ENCODE measurements at regions not wholly inside any gene's neighbourhood (a gene's known extent, or its start where the extent isn't known, plus 50 kb on each side); places are given as distances from the start of the nearest gene placed in this dataset.
"Not testable (repeated sequence)": the region's sequence is repeated elsewhere in the genome, so short reads cannot be mapped to it uniquely, and the experiment has no call there.

DNA sequence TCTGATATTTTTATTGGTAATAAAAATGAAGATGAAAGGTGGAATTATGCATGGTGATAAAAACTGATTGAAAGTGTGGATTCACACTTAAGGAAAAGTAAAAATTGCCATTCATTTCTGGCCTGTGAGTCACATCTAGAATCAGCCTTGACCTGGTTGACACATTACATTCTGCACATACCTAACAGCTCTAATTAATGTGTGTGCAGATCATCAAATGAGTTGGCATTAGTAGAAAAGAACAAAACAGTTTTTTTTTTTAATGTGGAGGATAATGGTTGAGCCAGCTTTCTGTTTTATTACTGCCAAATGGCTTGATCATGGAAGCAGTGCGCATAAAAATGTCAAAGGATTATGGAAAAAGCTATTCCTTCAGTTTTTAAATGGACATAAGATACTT lies 142.6 kb upstream of the TMEM196 start:
- TF ChIP-seq GATA1 (IDR thresholded peaks at IDR 0.05; ENCODE audit: low read depth, low read length) (no peak), POLR2A (IDR thresholded peaks at IDR 0.05; ENCODE audit: low read length) (no peak)
- DNase-seq, result no peak

DNA sequence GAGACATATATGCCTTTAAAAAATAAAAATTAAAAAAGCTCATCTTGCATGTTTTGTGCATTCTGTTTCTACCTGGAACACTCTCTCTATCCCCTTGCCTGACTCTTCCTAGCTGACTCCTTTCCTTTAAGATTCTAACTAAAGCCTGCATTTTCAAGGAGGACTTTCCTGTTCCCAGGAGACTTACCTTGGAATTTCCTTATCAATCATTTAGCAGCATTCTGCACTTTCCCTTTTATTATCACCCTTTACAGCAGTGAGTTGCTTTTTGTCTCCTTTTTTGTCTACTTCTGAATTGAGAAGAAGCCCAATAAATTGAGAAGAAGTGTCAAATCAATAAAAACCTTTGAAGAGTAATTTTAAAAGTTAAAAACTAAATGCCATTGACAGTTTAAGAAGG lies 142.2 kb upstream of the TMEM196 start:
- no peak for DNase-seq
- TF ChIP-seq GATA1 (IDR thresholded peaks at IDR 0.05; ENCODE audit: low read depth, low read length) (no peak), POLR2A (IDR thresholded peaks at IDR 0.05; ENCODE audit: low read length) (no peak)

DNA sequence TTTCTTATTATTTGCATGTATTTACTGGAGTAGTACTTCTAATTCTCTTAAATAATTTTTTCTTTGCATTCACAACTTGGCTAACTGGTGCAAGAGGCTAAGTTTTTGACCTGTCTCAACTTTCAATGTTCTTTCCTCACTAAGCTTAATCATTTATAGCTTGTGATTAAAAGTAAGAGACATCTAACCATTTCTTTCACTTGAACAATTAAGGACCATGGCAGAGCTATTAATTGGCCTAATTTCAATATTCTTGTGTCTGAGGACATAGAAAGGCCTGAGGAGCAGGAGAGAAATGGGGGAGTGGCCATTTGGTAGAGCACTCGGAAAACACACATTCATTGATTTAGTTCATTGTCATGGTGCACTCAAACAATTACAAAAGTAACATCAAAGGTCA lies 141.4 kb upstream of the TMEM196 start:
- no peak for TF ChIP-seq GATA1 (IDR thresholded peaks at IDR 0.05; ENCODE audit: low read depth, low read length)
- TF ChIP-seq POLR2A (IDR thresholded peaks at IDR 0.05; ENCODE audit: low read length), result no peak
- no peak for DNase-seq

DNA sequence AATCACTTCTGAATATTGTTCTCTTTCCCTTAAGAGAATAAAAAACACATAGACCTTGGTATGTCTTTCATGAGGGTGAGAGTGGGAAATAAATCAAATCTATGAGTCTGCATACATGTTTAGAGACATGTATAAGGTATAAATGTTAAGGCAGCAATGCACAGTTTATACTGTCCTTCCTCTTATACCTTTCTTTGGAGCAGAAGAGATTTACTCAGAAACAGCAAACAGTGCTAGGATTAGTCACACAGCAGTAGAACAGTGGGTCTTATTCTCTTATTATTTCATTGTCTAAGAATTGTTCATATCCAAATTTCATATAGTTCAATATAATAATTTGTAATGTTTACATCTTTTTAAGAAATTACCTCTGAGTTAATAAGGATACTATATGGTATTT lies 126.7 kb upstream of the TMEM196 start:
- no peak for TF ChIP-seq GATA1 (IDR thresholded peaks at IDR 0.05; ENCODE audit: low read depth, low read length)
- no peak for TF ChIP-seq POLR2A (IDR thresholded peaks at IDR 0.05; ENCODE audit: low read length)
- no peak for DNase-seq

DNA sequence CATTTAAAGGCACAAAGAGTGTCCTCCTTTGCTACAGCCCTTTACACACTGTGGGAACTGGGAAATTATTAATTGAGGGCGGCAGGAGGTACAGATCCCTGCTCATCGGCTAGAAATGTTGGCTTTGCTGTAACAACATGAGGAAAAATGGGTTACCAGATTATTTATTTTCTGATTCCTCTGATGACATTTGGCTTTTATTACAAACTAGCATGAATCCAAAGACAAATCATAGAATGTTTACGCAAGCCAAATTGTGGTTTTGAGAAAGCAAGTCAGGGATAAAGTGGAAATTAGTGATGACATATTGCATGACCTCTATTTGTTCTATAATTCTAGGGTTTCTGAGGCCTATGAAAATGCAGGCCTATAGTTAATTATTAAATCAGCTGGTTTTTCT lies 126.1 kb upstream of the TMEM196 start:
- TF ChIP-seq POLR2A (IDR thresholded peaks at IDR 0.05; ENCODE audit: low read length) (no peak), GATA1 (IDR thresholded peaks at IDR 0.05; ENCODE audit: low read depth, low read length) (no peak)
- DNase-seq, result no peak

DNA sequence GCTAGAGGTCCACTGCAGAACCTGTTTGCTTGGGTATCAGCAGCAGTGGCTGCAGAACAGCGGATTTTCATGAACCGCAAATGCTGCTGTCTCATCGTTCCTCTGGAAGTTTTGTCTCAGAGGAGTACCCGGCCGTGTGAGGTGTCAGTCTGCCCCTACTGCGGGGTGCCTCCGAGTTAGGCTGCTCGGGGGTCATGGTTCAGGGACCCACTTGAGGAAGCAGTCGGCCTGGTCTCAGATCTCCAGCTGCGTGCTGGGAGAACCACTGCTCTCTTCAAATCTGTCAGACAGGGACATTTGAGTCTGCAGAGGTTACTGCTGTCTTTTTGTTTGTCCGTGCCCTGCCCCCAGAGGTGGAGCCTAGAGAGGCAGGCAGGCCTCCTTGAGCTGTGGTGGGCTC lies 109.5 kb upstream of the TMEM196 start:
- not testable (repeated sequence) for DNase-seq

DNA sequence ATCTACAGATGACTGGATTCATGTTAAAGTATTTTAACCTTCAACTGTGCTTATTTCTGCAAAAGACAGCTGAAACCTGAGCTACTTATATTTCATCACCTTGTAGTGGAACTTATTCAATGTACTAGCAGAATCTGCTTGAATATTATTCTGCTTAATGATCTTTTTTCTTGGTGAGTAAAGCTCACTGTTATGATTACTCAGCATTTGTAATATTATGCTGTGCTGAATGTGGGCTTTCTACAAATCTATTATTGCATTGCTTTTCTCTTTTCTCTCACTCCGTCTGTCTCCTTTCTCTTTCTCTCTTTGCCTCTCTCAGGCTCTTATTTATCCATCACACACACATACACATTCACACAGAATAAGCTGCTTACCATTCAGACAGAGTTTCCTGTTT lies 98.7 kb upstream of the TMEM196 start:
- no peak for DNase-seq
- no peak for TF ChIP-seq POLR2A (IDR thresholded peaks at IDR 0.05; ENCODE audit: low read length)
- TF ChIP-seq GATA1 (IDR thresholded peaks at IDR 0.05; ENCODE audit: low read depth, low read length), result no peak

DNA sequence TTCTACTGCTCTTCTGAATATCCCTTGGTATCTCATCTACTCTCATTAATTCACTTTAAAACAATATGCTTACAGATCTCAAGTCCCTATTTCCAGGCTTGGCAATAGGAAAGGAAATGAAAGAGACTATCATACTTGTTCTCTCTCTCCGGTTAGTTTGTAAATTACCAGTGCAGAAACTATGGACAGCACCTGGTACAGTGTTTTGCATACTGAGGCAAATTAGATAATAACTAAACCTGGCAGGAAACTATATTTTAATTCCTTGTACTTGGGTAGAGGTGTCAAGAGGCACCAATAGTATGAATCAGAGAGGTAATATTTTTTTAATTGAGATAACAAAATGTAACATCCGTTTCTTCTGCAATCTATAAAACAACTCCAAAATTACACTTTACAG lies 97.7 kb upstream of the TMEM196 start:
- DNase-seq, result no peak
- no peak for TF ChIP-seq GATA1 (IDR thresholded peaks at IDR 0.05; ENCODE audit: low read depth, low read length)
- no peak for TF ChIP-seq POLR2A (IDR thresholded peaks at IDR 0.05; ENCODE audit: low read length)

DNA sequence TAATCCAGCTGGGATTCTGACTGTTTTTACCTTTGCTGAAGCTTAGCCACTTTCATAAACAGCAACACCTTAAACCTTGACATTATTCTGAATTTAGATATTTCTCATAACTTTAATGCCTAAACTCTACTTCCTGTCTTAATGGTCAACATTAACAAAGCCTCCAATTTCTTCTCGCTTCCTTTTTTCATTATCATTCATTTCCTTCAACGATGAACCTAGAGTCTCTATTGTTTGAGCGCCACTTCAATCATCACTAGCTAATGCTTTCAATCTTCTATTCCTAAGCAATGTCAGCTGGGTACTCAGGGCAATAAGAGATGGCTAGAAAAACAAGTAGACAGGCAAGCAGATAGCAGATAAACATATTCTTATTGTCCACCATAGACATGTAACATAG lies 96.6 kb upstream of the TMEM196 start:
- no peak for DNase-seq
- no peak for TF ChIP-seq POLR2A (IDR thresholded peaks at IDR 0.05; ENCODE audit: low read length)
- TF ChIP-seq GATA1 (IDR thresholded peaks at IDR 0.05; ENCODE audit: low read depth, low read length), result no peak

DNA sequence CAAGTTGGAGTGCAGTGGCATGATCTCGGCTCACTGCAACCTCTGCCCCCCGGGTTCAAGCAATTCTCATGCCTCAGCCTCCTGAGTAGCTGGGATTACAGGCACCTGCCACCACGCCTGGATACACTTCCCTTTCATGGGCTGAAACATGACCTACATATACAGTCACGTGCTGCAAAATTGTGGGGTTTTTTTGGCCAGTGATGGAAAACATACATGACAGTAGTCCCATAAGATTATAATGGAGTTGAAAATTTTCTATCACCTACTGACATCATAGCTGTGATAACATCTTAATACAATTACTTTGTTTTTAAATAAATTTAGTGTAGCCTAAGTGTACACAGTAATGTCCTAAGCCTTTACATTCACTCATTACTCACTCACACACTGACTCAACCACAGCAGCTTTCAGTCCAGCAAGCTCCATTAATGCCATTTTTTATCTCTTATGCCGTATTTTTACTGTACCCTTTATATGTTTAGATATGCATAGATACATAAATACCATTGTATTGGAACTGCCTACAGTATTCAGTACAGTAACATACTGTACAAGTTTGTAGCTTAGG lies 79.9 kb upstream of the TMEM196 start:
- TF ChIP-seq POLR2A (IDR thresholded peaks at IDR 0.05; ENCODE audit: low read length) (no peak), GATA1 (IDR thresholded peaks at IDR 0.05; ENCODE audit: low read depth, low read length) (no peak)
- no peak for DNase-seq

DNA sequence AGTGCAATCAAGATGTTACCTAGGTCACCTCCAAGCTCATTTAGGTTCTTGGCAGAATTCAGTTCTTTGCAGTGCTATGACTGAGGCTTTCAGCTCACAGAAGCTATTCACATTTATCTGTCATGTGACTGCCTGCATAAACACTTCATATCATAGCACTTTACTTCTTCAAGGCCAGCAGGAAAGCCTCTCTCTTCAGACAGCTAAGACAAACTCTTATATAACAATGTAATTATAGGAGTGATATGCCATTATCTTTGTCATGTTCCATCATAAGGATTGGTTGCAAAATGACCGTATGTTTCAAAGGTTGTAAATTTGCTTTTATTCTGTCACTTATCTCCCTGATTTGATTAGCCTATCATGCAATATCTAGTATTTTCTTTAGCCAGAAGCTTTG lies 78.8 kb upstream of the TMEM196 start:
- no peak for TF ChIP-seq POLR2A (IDR thresholded peaks at IDR 0.05; ENCODE audit: low read length)
- no peak for TF ChIP-seq GATA1 (IDR thresholded peaks at IDR 0.05; ENCODE audit: low read depth, low read length)
- DNase-seq, result no peak

DNA sequence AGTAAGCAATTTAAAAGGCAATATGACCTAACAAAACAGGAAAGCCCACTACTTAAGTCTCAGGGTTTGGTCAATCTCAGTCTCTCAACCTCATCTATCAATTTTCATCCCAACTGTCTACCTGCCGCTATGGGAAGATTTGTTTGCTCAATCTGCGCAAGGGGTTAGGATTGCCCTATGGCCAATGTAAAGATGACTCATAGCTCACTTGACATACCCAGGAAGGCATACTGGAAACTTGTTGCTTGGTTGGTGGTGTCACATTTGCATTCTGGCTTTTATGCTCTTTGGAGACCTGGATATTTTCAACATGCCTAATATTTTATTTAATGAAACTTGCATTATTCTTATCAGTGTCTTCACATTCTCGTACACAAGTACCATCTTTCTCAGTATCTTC lies 78.1 kb upstream of the TMEM196 start:
- DNase-seq, result no peak
- no peak for TF ChIP-seq GATA1 (IDR thresholded peaks at IDR 0.05; ENCODE audit: low read depth, low read length)
- TF ChIP-seq POLR2A (IDR thresholded peaks at IDR 0.05; ENCODE audit: low read length), result no peak

DNA sequence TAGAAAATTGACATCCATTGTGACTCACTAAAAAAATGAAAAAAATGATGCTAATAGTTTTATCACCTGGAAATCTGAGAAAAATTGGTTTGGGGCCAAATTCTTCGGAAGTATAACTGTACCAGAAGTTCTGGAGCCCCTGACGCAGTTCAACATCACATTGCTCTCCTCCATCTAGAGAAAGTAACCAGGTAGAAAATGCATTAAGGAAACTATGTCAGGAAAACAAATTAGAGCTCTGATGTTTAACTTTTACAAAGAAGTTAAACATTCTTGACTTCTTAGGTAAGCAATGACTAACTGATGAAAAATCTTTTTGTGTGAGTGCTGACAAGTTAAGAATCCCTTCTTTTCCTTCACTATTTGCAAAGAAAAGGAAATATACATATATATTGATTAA lies 61.1 kb upstream of the TMEM196 start:
- no peak for TF ChIP-seq GATA1 (IDR thresholded peaks at IDR 0.05; ENCODE audit: low read depth, low read length)
- TF ChIP-seq POLR2A (IDR thresholded peaks at IDR 0.05; ENCODE audit: low read length), result no peak
- no peak for DNase-seq

DNA sequence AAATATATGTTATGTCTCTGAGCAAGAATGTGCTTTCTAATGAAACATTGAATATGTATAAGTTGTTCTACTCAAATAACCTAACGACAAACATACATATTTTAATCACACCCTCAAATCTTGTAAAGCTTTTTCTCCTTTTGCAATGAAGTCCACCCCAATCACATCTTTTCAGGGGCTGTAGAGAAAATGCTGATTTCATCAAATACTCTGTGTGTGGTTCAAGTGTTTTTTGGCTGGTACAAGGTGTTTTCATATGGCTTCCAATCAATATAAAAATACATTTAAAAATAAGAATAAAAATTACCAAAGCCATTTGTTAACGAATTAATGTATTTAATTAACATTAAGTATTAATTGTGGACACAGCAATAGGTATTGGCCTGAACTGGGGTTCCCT lies 57.2 kb upstream of the TMEM196 start:
- TF ChIP-seq GATA1 (IDR thresholded peaks at IDR 0.05; ENCODE audit: low read depth, low read length) (no peak), POLR2A (IDR thresholded peaks at IDR 0.05; ENCODE audit: low read length) (no peak)
- DNase-seq, result no peak

Data from erythroblast (primary cell).